ENCODE measurements at regions not wholly inside any gene's neighbourhood (a gene's known extent, or its start where the extent isn't known, plus 50 kb on each side); places are given as distances from the start of the nearest gene placed in this dataset.

GRCh38 chrX:76850851-76851250 is 423.3 kb downstream of the MAGEE1 start:
- dilution Hi-C loops (cut with HindIII; ENCODE audit: low sequenced_read_pairs, unreplicated experiment) (no loop called here), intact Hi-C loops (cut with micrococcal nuclease) (no loop called here), in situ Hi-C loops (cut with MboI; ENCODE audit: low sequenced_read_pairs) (no loop called here)
- Histone ChIP-seq H4K20me1 (ENCODE audit: insufficient read depth, low read length) (no peaks in the 10 kb centered on the region), H2AK9ac (replicated peaks; ENCODE audit: low read depth, low read length, poor library complexity) (no peak overlapping the region), H4K8ac (ENCODE audit: low read depth in 2 of 2, low read length in 2 of 2) (no peak overlapping the region), H2AK5ac (ENCODE audit: low read depth, low read length) (no peak overlapping the region), H3K9ac (ENCODE audit: low read depth, low read length) (no peak overlapping the region), H2BK5ac (ENCODE audit: low read depth, low read length, poor library complexity, severe bottlenecking) (no peak overlapping the region), H3K9me1 (ENCODE audit: insufficient read depth, low read length) (no peaks in the 10 kb centered on the region), H3K27ac (ENCODE audit: insufficient read depth, low read length) (no peak overlapping the region), H3K14ac (replicated peaks; ENCODE audit: low read depth, low read length) (no peak overlapping the region), H2BK20ac (ENCODE audit: low read depth, low read length) (no peak overlapping the region), H3K79me1 (ENCODE audit: low read depth in 1 of 2, low read length in 2 of 2) (no peaks in the 10 kb centered on the region), H2AFZ (replicated peaks; ENCODE audit: low read length, poor library complexity) (no peak overlapping the region), H2BK15ac (ENCODE audit: low read depth, low read length) (no peak overlapping the region), H3K9me3 (ENCODE audit: control insufficient read depth, insufficient read depth, low read length) (peaks cover 10% of the 10 kb centered on the region; the same call in 1 of the 2 replicates), H3K56ac (ENCODE audit: extremely low read depth, insufficient read depth, low read length) (no peak overlapping the region), H3K23ac (ENCODE audit: low read depth, low read length) (no peak overlapping the region), H3K18ac (ENCODE audit: low read depth, low read length) (no peak overlapping the region), H3K36me3 (ENCODE audit: control insufficient read depth, insufficient read depth, low read length) (no peaks in the 10 kb centered on the region), H3K4me3 (ENCODE audit: insufficient read depth, low read depth, low read length) (no peak overlapping the region), H3K4me1 (ENCODE audit: control insufficient read depth, insufficient read depth, low read length) (no peaks in the 10 kb centered on the region), H3K4me2 (ENCODE audit: low read depth, low read length) (no peak overlapping the region), H4K5ac (ENCODE audit: low read depth, low read length) (no peak overlapping the region), H4K91ac (ENCODE audit: insufficient read depth, low read depth, low read length) (no peak overlapping the region), H2BK120ac (ENCODE audit: low read depth, low read length) (no peak overlapping the region), H3K4ac (ENCODE audit: low read depth, low read length) (no peak overlapping the region), H3K27me3 (ENCODE audit: control insufficient read depth, insufficient read depth, low read length) (no peaks in the 10 kb centered on the region)
- ATAC-seq (ENCODE audit: low read depth), result no peak
- DNase-seq, result no peak
- no TSS peak for BruUV-seq (replicated peaks)
- no peak for TF ChIP-seq RCOR1 (IDR thresholded peaks at IDR 0.05; ENCODE audit: insufficient replicate concordance, low read length)
- no peak for TF ChIP-seq MAFK (IDR thresholded peaks at IDR 0.05; ENCODE audit: low read depth, low read length)
- TF ChIP-seq CHD1 (IDR thresholded peaks at IDR 0.05; ENCODE audit: low read depth, low read length), result no peak
- TF ChIP-seq, protein P1, sequence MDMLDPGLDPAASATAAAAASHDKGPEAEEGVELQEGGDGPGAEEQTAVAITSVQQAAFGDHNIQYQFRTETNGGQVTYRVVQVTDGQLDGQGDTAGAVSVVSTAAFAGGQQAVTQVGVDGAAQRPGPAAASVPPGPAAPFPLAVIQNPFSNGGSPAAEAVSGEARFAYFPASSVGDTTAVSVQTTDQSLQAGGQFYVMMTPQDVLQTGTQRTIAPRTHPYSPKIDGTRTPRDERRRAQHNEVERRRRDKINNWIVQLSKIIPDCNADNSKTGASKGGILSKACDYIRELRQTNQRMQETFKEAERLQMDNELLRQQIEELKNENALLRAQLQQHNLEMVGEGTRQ (IDR thresholded peaks at IDR 0.05; ENCODE audit: low read depth, low read length), result no peak
- no peak for TF ChIP-seq FOS (IDR thresholded peaks at IDR 0.05; ENCODE audit: low read depth, low read length)
- TF ChIP-seq MXI1 (IDR thresholded peaks at IDR 0.05; ENCODE audit: borderline replicate concordance, low read depth, low read length), result no peak
- WGBS, 2 experiments (ENCODE audit: extremely low coverage in 2 of 2, insufficient read length in 1 of 2), result 20% methylated on average over 3 of the region's 4 CpGs; no CpG with 5 or more reads in 1 of the 2 experiments
- CTCF ChIA-PET, result no interaction called here
- POLR2A ChIA-PET (ENCODE audit: unreplicated experiment), result no interaction called here

Measured in IMR-90 (cell line).